ENCODE measurements at regions not wholly inside any gene's neighbourhood (a gene's known extent, or its start where the extent isn't known, plus 50 kb on each side); places are given as distances from the start of the nearest gene placed in this dataset.

GRCh38 chr13:24076636-24077035, 83.9 kb upstream of the SPATA13 start:
- Mint-ChIP-seq H3K9me3 (no peaks in the 10 kb centered on the region), H3K27me3 (peaks cover 7 to 9% of the 10 kb centered on the region in 2 donors), H3K27ac (no peak overlapping the region), H3K4me1 (peaks cover 0 to 6% (median 5%) of the 10 kb centered on the region in 3 donors), H3K36me3 (no peaks in the 10 kb centered on the region), H3K4me3 (peak overlapping the region in 1 of 3 donors; percentile 33)
- H3K27me3 ChIP-seq (replicated peaks in 1 of 2; ENCODE audit: control insufficient read depth in 2 of 2, extremely low read depth in 1 of 2, insufficient read depth in 2 of 2, low read length in 1 of 2): no peaks in the 10 kb centered on the region
- CTCF ChIA-PET: no interaction called here
- WGBS (ENCODE audit: insufficient coverage): no CpG with 5 or more reads among the region's 8 CpGs
- H3K4me3 ChIP-seq (ENCODE audit: control insufficient read depth in 1 of 2, extremely low read depth in 1 of 2, low read length in 1 of 2): no peak overlapping the region
- no peaks in the 10 kb centered on the region for H3K36me3 ChIP-seq (ENCODE audit: control insufficient read depth in 2 of 2, extremely low read depth in 1 of 2, insufficient read depth in 1 of 2, low read length in 1 of 2)
- no peaks in the 10 kb centered on the region for H3K4me1 ChIP-seq (ENCODE audit: control insufficient read depth in 1 of 2, extremely low read depth in 1 of 2, insufficient read depth in 2 of 2, low read length in 2 of 2)
- H3K9me3 ChIP-seq: no peaks in the 10 kb centered on the region
- DNase-seq (no peak), ATAC-seq (replicated peaks in 1 of 4) (no peak)
- no peak overlapping the region for H3K27ac ChIP-seq (ENCODE audit: low read length)
- POLR2A ChIA-PET: no interaction called here

- H3K27ac ChIP-seq (ENCODE audit: low read length): no peak overlapping the region
- WGBS (ENCODE audit: insufficient coverage): no CpG with 5 or more reads among the region's 5 CpGs
- Mint-ChIP-seq H3K27me3 (peaks cover 6 to 9% of the 10 kb centered on the region in 2 donors), H3K4me1 (peaks cover 0 to 6% (median 5%) of the 10 kb centered on the region in 3 donors), H3K4me3 (no peak overlapping the region), H3K27ac (no peak overlapping the region), H3K9me3 (no peaks in the 10 kb centered on the region), H3K36me3 (no peaks in the 10 kb centered on the region)
- DNase-seq (no peak), ATAC-seq (replicated peaks in 1 of 4) (no peak)
- H3K4me3 ChIP-seq (ENCODE audit: control insufficient read depth in 1 of 2, extremely low read depth in 1 of 2, low read length in 1 of 2): no peak overlapping the region
- no peaks in the 10 kb centered on the region for H3K36me3 ChIP-seq (ENCODE audit: control insufficient read depth in 2 of 2, extremely low read depth in 1 of 2, insufficient read depth in 1 of 2, low read length in 1 of 2)
- POLR2A ChIA-PET: no interaction called here
- CTCF ChIA-PET: no interaction called here
- no peaks in the 10 kb centered on the region for H3K4me1 ChIP-seq (ENCODE audit: control insufficient read depth in 1 of 2, extremely low read depth in 1 of 2, insufficient read depth in 2 of 2, low read length in 2 of 2)
- no peaks in the 10 kb centered on the region for H3K9me3 ChIP-seq
- H3K27me3 ChIP-seq (replicated peaks in 1 of 2; ENCODE audit: control insufficient read depth in 2 of 2, extremely low read depth in 1 of 2, insufficient read depth in 2 of 2, low read length in 1 of 2): peaks cover 0 to 6% of the 10 kb centered on the region in 2 experiments
Measured at GRCh38 chr13:24080134-24080533, 80.4 kb upstream of the SPATA13 start.

- Histone ChIP-seq H3K4me3 (ENCODE audit: control insufficient read depth in 1 of 2, extremely low read depth in 1 of 2, low read length in 1 of 2) (no peak overlapping the region), H3K9me3 (no peaks in the 10 kb centered on the region), H3K36me3 (ENCODE audit: control insufficient read depth in 2 of 2, extremely low read depth in 1 of 2, insufficient read depth in 1 of 2, low read length in 1 of 2) (no peaks in the 10 kb centered on the region), H3K27ac (ENCODE audit: low read length) (no peak overlapping the region), H3K27me3 (replicated peaks in 1 of 2; ENCODE audit: control insufficient read depth in 2 of 2, extremely low read depth in 1 of 2, insufficient read depth in 2 of 2, low read length in 1 of 2) (peaks cover 0 to 9% of the 10 kb centered on the region in 2 experiments), H3K4me1 (ENCODE audit: control insufficient read depth in 1 of 2, extremely low read depth in 1 of 2, insufficient read depth in 2 of 2, low read length in 2 of 2) (no peaks in the 10 kb centered on the region)
- Mint-ChIP-seq H3K4me1 (peaks cover 0 to 4% (median 3%) of the 10 kb centered on the region in 3 donors), H3K27me3 (peaks cover 6 to 9% of the 10 kb centered on the region in 2 donors), H3K4me3 (no peak overlapping the region), H3K27ac (no peak overlapping the region), H3K9me3 (no peaks in the 10 kb centered on the region), H3K36me3 (no peaks in the 10 kb centered on the region)
- no CpG with 5 or more reads among the region's 2 CpGs for WGBS (ENCODE audit: insufficient coverage)
- POLR2A ChIA-PET: no interaction called here
- no peak for DNase-seq
- ATAC-seq (replicated peaks in 1 of 4): no peak
- CTCF ChIA-PET: no interaction called here
Measured at GRCh38 chr13:24081387-24081786, 79.1 kb upstream of the SPATA13 start.

- ATAC-seq (replicated peaks in 1 of 4): no peak
- Mint-ChIP-seq H3K4me3 (no peak overlapping the region), H3K9me3 (no peaks in the 10 kb centered on the region), H3K27ac (no peak overlapping the region), H3K27me3 (peaks cover 4 to 6% of the 10 kb centered on the region in 2 donors), H3K4me1 (no peaks in the 10 kb centered on the region), H3K36me3 (no peaks in the 10 kb centered on the region)
- Histone ChIP-seq H3K27me3 (replicated peaks in 1 of 2; ENCODE audit: control insufficient read depth in 2 of 2, extremely low read depth in 1 of 2, insufficient read depth in 2 of 2, low read length in 1 of 2) (peaks cover 0 to 16% of the 10 kb centered on the region in 2 experiments), H3K36me3 (ENCODE audit: control insufficient read depth in 2 of 2, extremely low read depth in 1 of 2, insufficient read depth in 1 of 2, low read length in 1 of 2) (no peaks in the 10 kb centered on the region), H3K9me3 (no peaks in the 10 kb centered on the region), H3K4me1 (ENCODE audit: control insufficient read depth in 1 of 2, extremely low read depth in 1 of 2, insufficient read depth in 2 of 2, low read length in 2 of 2) (no peaks in the 10 kb centered on the region), H3K4me3 (ENCODE audit: control insufficient read depth in 1 of 2, extremely low read depth in 1 of 2, low read length in 1 of 2) (no peak overlapping the region), H3K27ac (ENCODE audit: low read length) (no peak overlapping the region)
- DNase-seq: no peak
- ChIA-PET CTCF (no interaction called here), POLR2A (no interaction called here)
- WGBS (ENCODE audit: insufficient coverage): 52% methylated on average over 3 of the region's 5 CpGs
Measured at GRCh38 chr13:24083141-24083540, 77.4 kb upstream of the SPATA13 start.

GRCh38 chr13:24083722-24084421, 76.6 kb upstream of the SPATA13 start:
- peaks cover 0 to 16% of the 10 kb centered on the region in 2 experiments for H3K27me3 ChIP-seq (replicated peaks in 1 of 2; ENCODE audit: control insufficient read depth in 2 of 2, extremely low read depth in 1 of 2, insufficient read depth in 2 of 2, low read length in 1 of 2)
- no peak overlapping the region for H3K4me3 ChIP-seq (ENCODE audit: control insufficient read depth in 1 of 2, extremely low read depth in 1 of 2, low read length in 1 of 2)
- H3K36me3 Mint-ChIP-seq: no peaks in the 10 kb centered on the region
- CTCF ChIA-PET: no interaction called here
- no peak overlapping the region for H3K27ac Mint-ChIP-seq
- H3K27me3 Mint-ChIP-seq: peaks cover 4 to 6% of the 10 kb centered on the region in 2 donors
- ATAC-seq (replicated peaks in 1 of 4) (no peak), DNase-seq (no peak)
- H3K9me3 ChIP-seq: no peaks in the 10 kb centered on the region
- no peaks in the 10 kb centered on the region for H3K4me1 ChIP-seq (ENCODE audit: control insufficient read depth in 1 of 2, extremely low read depth in 1 of 2, insufficient read depth in 2 of 2, low read length in 2 of 2)
- H3K4me3 Mint-ChIP-seq: no peak overlapping the region
- H3K9me3 Mint-ChIP-seq: no peaks in the 10 kb centered on the region
- H3K27ac ChIP-seq (ENCODE audit: low read length): no peak overlapping the region
- no peaks in the 10 kb centered on the region for H3K4me1 Mint-ChIP-seq
- H3K36me3 ChIP-seq (ENCODE audit: control insufficient read depth in 2 of 2, extremely low read depth in 1 of 2, insufficient read depth in 1 of 2, low read length in 1 of 2): no peaks in the 10 kb centered on the region
- POLR2A ChIA-PET: interaction anchor here (0.6 to 0.7 kb wide), 2 partner anchors 62 to 284 kb away, joined by 3 to 10 read pairs; no protein-coding TSS in a partner anchor
- WGBS (ENCODE audit: insufficient coverage): 82% methylated on average over 9 of the region's 15 CpGs

GRCh38 chr13:24085662-24086061, 74.9 kb upstream of the SPATA13 start:
- H3K4me3 Mint-ChIP-seq: no peak overlapping the region

More at GRCh38 chr13:24085662-24086061, 74.9 kb upstream of the SPATA13 start:
- Mint-ChIP-seq H3K4me1 (no peaks in the 10 kb centered on the region), H3K27me3 (peaks cover 4 to 6% of the 10 kb centered on the region in 2 donors), H3K9me3 (no peaks in the 10 kb centered on the region), H3K36me3 (no peaks in the 10 kb centered on the region), H3K27ac (no peak overlapping the region)
- Histone ChIP-seq H3K27ac (ENCODE audit: low read length) (no peak overlapping the region), H3K36me3 (ENCODE audit: control insufficient read depth in 2 of 2, extremely low read depth in 1 of 2, insufficient read depth in 1 of 2, low read length in 1 of 2) (no peaks in the 10 kb centered on the region), H3K4me1 (ENCODE audit: control insufficient read depth in 1 of 2, extremely low read depth in 1 of 2, insufficient read depth in 2 of 2, low read length in 2 of 2) (no peaks in the 10 kb centered on the region), H3K27me3 (replicated peaks in 1 of 2; ENCODE audit: control insufficient read depth in 2 of 2, extremely low read depth in 1 of 2, insufficient read depth in 2 of 2, low read length in 1 of 2) (peaks cover 0 to 16% of the 10 kb centered on the region in 2 experiments), H3K9me3 (no peaks in the 10 kb centered on the region), H3K4me3 (ENCODE audit: control insufficient read depth in 1 of 2, extremely low read depth in 1 of 2, low read length in 1 of 2) (no peak overlapping the region)
- ATAC-seq (replicated peaks in 1 of 4) (no peak), DNase-seq (no peak)
- CTCF ChIA-PET: no interaction called here
- POLR2A ChIA-PET: no interaction called here
- 74% methylated on average over 4 of the region's 4 CpGs for WGBS (ENCODE audit: insufficient coverage)
